ENCODE measurements at regions not wholly inside any gene's neighbourhood (a gene's known extent, or its start where the extent isn't known, plus 50 kb on each side); places are given as distances from the start of the nearest gene placed in this dataset.

- DNase-seq = no peak
- Mint-ChIP-seq H3K27me3 (ENCODE audit: low read depth) (no peaks in the 10 kb centered on the region), H3K36me3 (ENCODE audit: low read depth) (no peaks in the 10 kb centered on the region), H3K9me3 (no peaks in the 10 kb centered on the region), H3K27ac (no peak overlapping the region), H3K4me3 (no peak overlapping the region), H3K4me1 (ENCODE audit: low read depth) (no peaks in the 10 kb centered on the region)
- intact Hi-C loops (cut with micrococcal nuclease) = no loop called here
- CTCF ChIA-PET = no interaction called here
Observed at GRCh38 chrX:106392346-106392745, 219.4 kb upstream of the RADX start.

- no peaks in the 10 kb centered on the region for H3K4me1 Mint-ChIP-seq (ENCODE audit: low read depth)
- no peak overlapping the region for H3K27ac Mint-ChIP-seq
- H3K4me3 Mint-ChIP-seq = no peak overlapping the region
- no peaks in the 10 kb centered on the region for H3K36me3 Mint-ChIP-seq (ENCODE audit: low read depth)
- intact Hi-C loops (cut with micrococcal nuclease) = loop anchor here (5.0 kb wide), 1 partner anchor 521 kb away; no protein-coding TSS in a partner anchor
- H3K9me3 Mint-ChIP-seq = no peaks in the 10 kb centered on the region
- CTCF ChIA-PET = no interaction called here
- H3K27me3 Mint-ChIP-seq (ENCODE audit: low read depth) = no peaks in the 10 kb centered on the region
- DNase-seq = no peak
Observed at GRCh38 chrX:106397788-106398538, 213.8 kb upstream of the RADX start.

- Mint-ChIP-seq H3K4me1 (ENCODE audit: low read depth) (no peaks in the 10 kb centered on the region), H3K36me3 (ENCODE audit: low read depth) (no peaks in the 10 kb centered on the region), H3K4me3 (no peak overlapping the region), H3K27me3 (ENCODE audit: low read depth) (no peaks in the 10 kb centered on the region), H3K27ac (no peak overlapping the region), H3K9me3 (no peaks in the 10 kb centered on the region)
- intact Hi-C loops (cut with micrococcal nuclease) = no loop called here
- DNase-seq = no peak
- CTCF ChIA-PET = no interaction called here
Observed at GRCh38 chrX:106401965-106402559, 209.7 kb upstream of the RADX start.

GRCh38 chrX:106404512-106404911 lies 207.3 kb upstream of the RADX start:
- no peaks in the 10 kb centered on the region for H3K36me3 Mint-ChIP-seq (ENCODE audit: low read depth)
- H3K4me3 Mint-ChIP-seq = no peak overlapping the region
- DNase-seq = no peak
- H3K4me1 Mint-ChIP-seq (ENCODE audit: low read depth) = no peaks in the 10 kb centered on the region
- H3K9me3 Mint-ChIP-seq = no peaks in the 10 kb centered on the region
- no peak overlapping the region for H3K27ac Mint-ChIP-seq
- CTCF ChIA-PET = interaction anchor here (1.1 kb wide), 1 partner anchor 10 kb away, joined by 3 read pairs; no protein-coding TSS in a partner anchor
- intact Hi-C loops (cut with micrococcal nuclease) = no loop called here
- no peaks in the 10 kb centered on the region for H3K27me3 Mint-ChIP-seq (ENCODE audit: low read depth)

GRCh38 chrX:106415276-106415895 lies 196.4 kb upstream of the RADX start:
- Mint-ChIP-seq H3K4me3 (no peak overlapping the region), H3K27ac (no peak overlapping the region), H3K4me1 (ENCODE audit: low read depth) (no peaks in the 10 kb centered on the region), H3K27me3 (ENCODE audit: low read depth) (no peaks in the 10 kb centered on the region), H3K36me3 (ENCODE audit: low read depth) (no peaks in the 10 kb centered on the region), H3K9me3 (no peaks in the 10 kb centered on the region)
- peak; percentile 6 for DNase-seq
- CTCF ChIA-PET = interaction anchor here (0.8 to 1.1 kb wide), 3 partner anchors 11 to 198 kb away, joined by 3 to 4 read pairs (median 3); no protein-coding TSS in a partner anchor
- intact Hi-C loops (cut with micrococcal nuclease) = loop anchor here (2.0 kb wide), 1 partner anchor 375 kb away; no protein-coding TSS in a partner anchor

GRCh38 chrX:106436691-106437090 lies 175.1 kb upstream of the RADX start:
- H3K27ac Mint-ChIP-seq = no peak overlapping the region
- H3K9me3 Mint-ChIP-seq = no peaks in the 10 kb centered on the region
- no peak overlapping the region for H3K4me3 Mint-ChIP-seq
- CTCF ChIA-PET = no interaction called here
- no peaks in the 10 kb centered on the region for H3K4me1 Mint-ChIP-seq (ENCODE audit: low read depth)
- H3K36me3 Mint-ChIP-seq (ENCODE audit: low read depth) = no peaks in the 10 kb centered on the region
- DNase-seq = no peak
- intact Hi-C loops (cut with micrococcal nuclease) = no loop called here
- no peaks in the 10 kb centered on the region for H3K27me3 Mint-ChIP-seq (ENCODE audit: low read depth)

- intact Hi-C loops (cut with micrococcal nuclease) = no loop called here
- CTCF ChIA-PET = no interaction called here
- no peak overlapping the region for H3K27ac Mint-ChIP-seq
Observed at GRCh38 chrX:106437407-106437806, 174.4 kb upstream of the RADX start.

GRCh38 chrX:106450405-106450804 lies 161.4 kb upstream of the RADX start:
- H3K36me3 Mint-ChIP-seq (ENCODE audit: low read depth) = no peaks in the 10 kb centered on the region
- DNase-seq = no peak
- no peak overlapping the region for H3K4me3 Mint-ChIP-seq
- no peaks in the 10 kb centered on the region for H3K9me3 Mint-ChIP-seq
- no peaks in the 10 kb centered on the region for H3K27me3 Mint-ChIP-seq (ENCODE audit: low read depth)
- intact Hi-C loops (cut with micrococcal nuclease) = no loop called here
- CTCF ChIA-PET = no interaction called here
- H3K4me1 Mint-ChIP-seq (ENCODE audit: low read depth) = no peaks in the 10 kb centered on the region
- H3K27ac Mint-ChIP-seq = no peak overlapping the region

More at GRCh38 chrX:106437407-106437806, 174.4 kb upstream of the RADX start:
- no peaks in the 10 kb centered on the region for H3K36me3 Mint-ChIP-seq (ENCODE audit: low read depth)
- no peaks in the 10 kb centered on the region for H3K4me1 Mint-ChIP-seq (ENCODE audit: low read depth)
- H3K9me3 Mint-ChIP-seq = no peaks in the 10 kb centered on the region
- no peak for DNase-seq
- H3K27me3 Mint-ChIP-seq (ENCODE audit: low read depth) = no peaks in the 10 kb centered on the region
- no peak overlapping the region for H3K4me3 Mint-ChIP-seq

- Mint-ChIP-seq H3K36me3 (ENCODE audit: low read depth) (no peaks in the 10 kb centered on the region), H3K4me3 (no peak overlapping the region)
Observed at GRCh38 chrX:106451933-106452332, 159.8 kb upstream of the RADX start.

GRCh38 chrX:106454991-106455390 lies 156.8 kb upstream of the RADX start:
- no peak for DNase-seq
- intact Hi-C loops (cut with micrococcal nuclease) = no loop called here
- Mint-ChIP-seq H3K4me3 (no peak overlapping the region), H3K9me3 (no peaks in the 10 kb centered on the region), H3K27me3 (ENCODE audit: low read depth) (no peaks in the 10 kb centered on the region), H3K4me1 (ENCODE audit: low read depth) (no peaks in the 10 kb centered on the region), H3K27ac (no peak overlapping the region), H3K36me3 (ENCODE audit: low read depth) (no peaks in the 10 kb centered on the region)
- CTCF ChIA-PET = no interaction called here

More at GRCh38 chrX:106451933-106452332, 159.8 kb upstream of the RADX start:
- CTCF ChIA-PET = no interaction called here
- intact Hi-C loops (cut with micrococcal nuclease) = no loop called here
- no peaks in the 10 kb centered on the region for H3K4me1 Mint-ChIP-seq (ENCODE audit: low read depth)
- DNase-seq = no peak
- H3K27ac Mint-ChIP-seq = no peak overlapping the region
- H3K27me3 Mint-ChIP-seq (ENCODE audit: low read depth) = no peaks in the 10 kb centered on the region
- H3K9me3 Mint-ChIP-seq = no peaks in the 10 kb centered on the region

GRCh38 chrX:106457802-106458201 lies 154.0 kb upstream of the RADX start:
- CTCF ChIA-PET = no interaction called here
- H3K9me3 Mint-ChIP-seq = no peaks in the 10 kb centered on the region
- no peaks in the 10 kb centered on the region for H3K36me3 Mint-ChIP-seq (ENCODE audit: low read depth)
- no peaks in the 10 kb centered on the region for H3K4me1 Mint-ChIP-seq (ENCODE audit: low read depth)
- DNase-seq = no peak
- H3K4me3 Mint-ChIP-seq = no peak overlapping the region
- H3K27ac Mint-ChIP-seq = no peak overlapping the region
- H3K27me3 Mint-ChIP-seq (ENCODE audit: low read depth) = no peaks in the 10 kb centered on the region
- intact Hi-C loops (cut with micrococcal nuclease) = no loop called here

GRCh38 chrX:106467422-106467821 lies 144.4 kb upstream of the RADX start:
- CTCF ChIA-PET = no interaction called here
- Mint-ChIP-seq H3K4me1 (ENCODE audit: low read depth) (no peaks in the 10 kb centered on the region), H3K9me3 (no peaks in the 10 kb centered on the region), H3K27ac (no peak overlapping the region), H3K4me3 (no peak overlapping the region), H3K36me3 (ENCODE audit: low read depth) (no peaks in the 10 kb centered on the region), H3K27me3 (ENCODE audit: low read depth) (no peaks in the 10 kb centered on the region)
- no peak for DNase-seq
- intact Hi-C loops (cut with micrococcal nuclease) = no loop called here

GRCh38 chrX:106467943-106468342 lies 143.8 kb upstream of the RADX start:
- Mint-ChIP-seq H3K36me3 (ENCODE audit: low read depth) (no peaks in the 10 kb centered on the region), H3K4me1 (ENCODE audit: low read depth) (no peaks in the 10 kb centered on the region), H3K4me3 (no peak overlapping the region), H3K9me3 (no peaks in the 10 kb centered on the region), H3K27ac (no peak overlapping the region), H3K27me3 (ENCODE audit: low read depth) (no peaks in the 10 kb centered on the region)
- intact Hi-C loops (cut with micrococcal nuclease) = no loop called here
- no peak for DNase-seq
- CTCF ChIA-PET = no interaction called here
